ENCODE measurements at regions not wholly inside any gene's neighbourhood (a gene's known extent, or its start where the extent isn't known, plus 50 kb on each side); places are given as distances from the start of the nearest gene placed in this dataset.

GRCh38 chr10:111335826-111336225, 259.0 kb downstream of the ADRA2A start:
- no peak for TF ChIP-seq CTCF (IDR thresholded peaks at IDR 0.05; ENCODE audit: borderline replicate concordance, control extremely low read depth, extremely low read depth, insufficient read depth, missing control alignments)
- DNase-seq (ENCODE audit: low spot score) = no peak
- in situ Hi-C loops (cut with MboI; ENCODE audit: low sequenced_read_pairs, unreplicated experiment) = loop anchor here (25.0 kb wide), 1 partner anchor 599 kb away; no protein-coding TSS in a partner anchor

GRCh38 chr10:111338035-111338434, 261.2 kb downstream of the ADRA2A start:
- DNase-seq (ENCODE audit: low spot score) = no peak
- in situ Hi-C loops (cut with MboI; ENCODE audit: low sequenced_read_pairs, unreplicated experiment) = loop anchor here (25.0 kb wide), 1 partner anchor 601 kb away; no protein-coding TSS in a partner anchor
- TF ChIP-seq CTCF (IDR thresholded peaks at IDR 0.05; ENCODE audit: borderline replicate concordance, control extremely low read depth, extremely low read depth, insufficient read depth, missing control alignments) = no peak

GRCh38 chr10:111338805-111339204, 262.0 kb downstream of the ADRA2A start:
- in situ Hi-C loops (cut with MboI; ENCODE audit: low sequenced_read_pairs, unreplicated experiment) = loop anchor here (25.0 kb wide), 1 partner anchor 602 kb away; no protein-coding TSS in a partner anchor
- no peak for TF ChIP-seq CTCF (IDR thresholded peaks at IDR 0.05; ENCODE audit: borderline replicate concordance, control extremely low read depth, extremely low read depth, insufficient read depth, missing control alignments)
- DNase-seq (ENCODE audit: low spot score) = peak; percentile 7

GRCh38 chr10:111344804-111345203, 268.0 kb downstream of the ADRA2A start:
- DNase-seq (ENCODE audit: low spot score) = no peak
- in situ Hi-C loops (cut with MboI; ENCODE audit: low sequenced_read_pairs, unreplicated experiment) = loop anchor here (25.0 kb wide), 1 partner anchor 608 kb away; no protein-coding TSS in a partner anchor
- no peak for TF ChIP-seq CTCF (IDR thresholded peaks at IDR 0.05; ENCODE audit: borderline replicate concordance, control extremely low read depth, extremely low read depth, insufficient read depth, missing control alignments)

- no peak for TF ChIP-seq CTCF (IDR thresholded peaks at IDR 0.05; ENCODE audit: borderline replicate concordance, control extremely low read depth, extremely low read depth, insufficient read depth, missing control alignments)
- DNase-seq (ENCODE audit: low spot score) = no peak
- in situ Hi-C loops (cut with MboI; ENCODE audit: low sequenced_read_pairs, unreplicated experiment) = loop anchor here (25.0 kb wide), 1 partner anchor 610 kb away; no protein-coding TSS in a partner anchor
These were observed 270.7 kb downstream of the ADRA2A start for GRCh38 chr10:111347386-111348013.

- DNase-seq (ENCODE audit: low spot score) = no peak
These were observed 271.2 kb downstream of the ADRA2A start for GRCh38 chr10:111348076-111348475.

More at GRCh38 chr10:111348076-111348475, 271.2 kb downstream of the ADRA2A start:
- TF ChIP-seq CTCF (IDR thresholded peaks at IDR 0.05; ENCODE audit: borderline replicate concordance, control extremely low read depth, extremely low read depth, insufficient read depth, missing control alignments) = no peak
- in situ Hi-C loops (cut with MboI; ENCODE audit: low sequenced_read_pairs, unreplicated experiment) = loop anchor here (25.0 kb wide), 1 partner anchor 611 kb away; no protein-coding TSS in a partner anchor

Data from GM13976 (cell line).